ENCODE measurements at regions not wholly inside any gene's neighbourhood (a gene's known extent, or its start where the extent isn't known, plus 50 kb on each side); places are given as distances from the start of the nearest gene placed in this dataset.

GRCh38 chr16:79808731-79809130, 208.2 kb upstream of the MAF start:
- H3K4me3 ChIP-seq (ENCODE audit: low read depth, low read length): no peak overlapping the region
- no peak for TF ChIP-seq CTCF (conservative IDR thresholded peaks at IDR 0.05; ENCODE audit: low read depth, low read length)
- no peak for DNase-seq (ENCODE audit: low read depth)

- no peak overlapping the region for H3K4me3 ChIP-seq (ENCODE audit: low read depth, low read length)
- no peak for TF ChIP-seq CTCF (conservative IDR thresholded peaks at IDR 0.05; ENCODE audit: low read depth, low read length)
- no peak for DNase-seq (ENCODE audit: low read depth)
Measured at GRCh38 chr16:79806757-79807156, 206.2 kb upstream of the MAF start.

- no peak overlapping the region for H3K4me3 ChIP-seq (ENCODE audit: low read depth, low read length)
- no peak for TF ChIP-seq CTCF (conservative IDR thresholded peaks at IDR 0.05; ENCODE audit: low read depth, low read length)
- peak; percentile 25 for DNase-seq (ENCODE audit: low read depth)
Measured at GRCh38 chr16:79805621-79806020, 205.1 kb upstream of the MAF start.

- TF ChIP-seq CTCF (conservative IDR thresholded peaks at IDR 0.05; ENCODE audit: low read depth, low read length): no peak
- H3K4me3 ChIP-seq (ENCODE audit: low read depth, low read length): no peak overlapping the region
- DNase-seq (ENCODE audit: low read depth): no peak
Measured at GRCh38 chr16:79801646-79802045, 201.1 kb upstream of the MAF start.

- DNase-seq (ENCODE audit: low read depth): no peak
- H3K4me3 ChIP-seq (ENCODE audit: low read depth, low read length): no peak overlapping the region
- no peak for TF ChIP-seq CTCF (conservative IDR thresholded peaks at IDR 0.05; ENCODE audit: low read depth, low read length)
Measured at GRCh38 chr16:79800016-79800608, 199.6 kb upstream of the MAF start.

- H3K4me3 ChIP-seq (ENCODE audit: low read depth, low read length): no peak overlapping the region
- no peak for TF ChIP-seq CTCF (conservative IDR thresholded peaks at IDR 0.05; ENCODE audit: low read depth, low read length)
- no peak for DNase-seq (ENCODE audit: low read depth)
Measured at GRCh38 chr16:79798416-79799053, 198.0 kb upstream of the MAF start.

- no peak for DNase-seq (ENCODE audit: low read depth)
- no peak for TF ChIP-seq CTCF (conservative IDR thresholded peaks at IDR 0.05; ENCODE audit: low read depth, low read length)
- no peak overlapping the region for H3K4me3 ChIP-seq (ENCODE audit: low read depth, low read length)
Measured at GRCh38 chr16:79797486-79797885, 196.9 kb upstream of the MAF start.
